NCI-H748 (cell line): ENCODE measurements at regions not wholly inside any gene's neighbourhood (a gene's known extent, or its start where the extent isn't known, plus 50 kb on each side); places are given as distances from the start of the nearest gene placed in this dataset.
A peak's percentile ranks its signal among the peaks of the same experiment; 100 is the strongest.

Source experiments
- DNase-seq: peaks from one replicate; lab custom pipeline; 2025; ENCODE audit not compliant: unreplicated experiment; lab: John Stamatoyannopoulos, UW

GRCh38 chr2:16466133-16466820 is 199.4 kb downstream of the CYRIA start:
- no peak for DNase-seq

DNA sequence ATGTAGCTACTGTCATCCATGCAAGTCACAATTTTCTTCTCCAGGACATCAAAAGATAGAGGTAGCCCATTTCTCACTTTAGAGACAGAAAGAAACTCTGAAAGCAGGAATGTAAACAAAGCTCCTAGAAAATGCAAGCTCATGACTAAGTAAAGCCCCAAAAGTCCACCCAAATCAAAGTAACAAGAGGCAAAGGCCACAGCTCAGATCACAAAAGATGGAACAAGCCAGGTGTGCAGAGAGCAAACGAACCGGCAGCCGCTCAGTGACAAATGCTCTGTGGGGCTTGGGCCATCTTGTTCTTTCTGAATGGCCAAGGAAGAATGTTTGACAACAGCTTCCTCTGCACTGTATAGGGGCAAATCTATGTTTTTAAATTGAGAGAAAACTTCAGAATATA is 201.0 kb downstream of the CYRIA start:
- no peak for DNase-seq

DNA sequence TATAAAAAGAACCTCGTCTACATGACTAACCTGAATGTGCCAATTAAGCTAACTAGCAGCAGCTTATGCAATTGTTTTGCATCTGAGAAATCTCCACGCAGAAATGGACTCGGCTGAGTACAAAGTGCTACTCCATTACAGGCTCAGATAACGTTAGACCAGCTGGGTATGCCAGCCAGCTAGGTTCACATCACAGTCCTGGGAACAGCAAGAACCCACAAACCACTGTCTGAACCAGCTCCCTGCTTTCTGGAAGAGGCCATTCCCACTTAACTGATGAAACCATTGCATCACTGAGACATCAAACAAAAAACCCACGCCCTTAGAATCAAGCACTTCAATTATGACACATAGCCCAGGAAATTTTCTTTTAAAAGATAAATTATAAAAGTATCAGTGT is 202.7 kb downstream of the CYRIA start:
- DNase-seq = no peak

DNA sequence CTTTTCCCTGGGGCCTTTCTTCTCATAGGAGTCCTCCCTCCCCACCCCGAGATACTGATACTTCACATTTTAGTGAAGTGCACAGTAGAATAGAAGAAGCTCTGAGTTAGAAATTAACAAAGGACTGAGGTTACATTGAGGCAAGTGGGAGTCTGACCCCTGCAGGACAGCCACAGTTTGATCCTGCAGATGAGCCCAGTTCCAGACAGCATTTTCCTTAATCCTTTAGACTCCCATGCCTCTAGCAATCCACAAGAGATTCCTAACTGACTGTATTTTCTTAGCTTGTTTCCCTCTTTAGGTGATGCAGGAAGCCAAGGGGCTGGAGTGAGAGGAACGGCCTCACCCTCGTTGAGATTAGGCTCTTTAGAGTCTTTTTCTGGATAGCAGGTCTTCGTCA is 204.0 kb downstream of the CYRIA start:
- no peak for DNase-seq

DNA sequence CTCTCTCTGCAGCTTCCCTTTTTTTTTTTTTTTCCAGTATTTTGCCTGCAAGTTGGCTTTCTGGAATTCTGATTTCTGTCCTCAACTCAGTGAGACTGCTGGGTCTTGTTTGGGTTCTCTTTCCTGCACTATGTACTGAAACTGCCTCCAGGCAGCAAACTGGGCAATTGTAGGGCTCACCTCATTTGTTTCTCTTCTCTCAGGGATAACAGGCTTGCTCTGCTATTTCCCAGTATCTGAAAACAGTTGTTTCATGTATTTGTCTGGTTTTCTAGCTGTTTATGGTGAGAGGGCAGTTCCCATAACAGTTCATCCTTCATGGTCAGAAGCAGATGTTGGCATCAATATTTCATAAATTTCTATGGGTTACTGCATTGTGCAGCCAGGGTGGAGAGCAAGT is 206.0 kb downstream of the CYRIA start:
- no peak for DNase-seq

DNA sequence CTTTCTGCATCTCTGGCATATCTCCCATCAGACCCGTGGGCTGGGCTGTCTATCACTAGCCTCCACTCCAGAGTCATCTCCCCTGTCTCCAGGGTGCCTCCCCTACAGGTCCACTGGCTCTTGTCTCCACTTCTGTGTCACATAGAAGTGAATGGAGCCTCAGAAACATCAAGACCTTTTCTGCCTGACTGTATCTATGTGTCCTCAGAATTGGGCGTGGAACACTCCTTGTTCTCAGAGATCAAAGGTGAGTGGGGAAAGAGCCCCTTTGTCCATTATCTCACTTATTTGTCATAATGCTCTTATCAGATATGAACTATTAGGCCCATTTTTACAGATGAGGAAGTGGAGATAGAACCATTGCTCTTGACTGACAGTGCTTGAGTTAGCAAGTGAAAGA is 211.0 kb downstream of the CYRIA start:
- no peak for DNase-seq

DNA sequence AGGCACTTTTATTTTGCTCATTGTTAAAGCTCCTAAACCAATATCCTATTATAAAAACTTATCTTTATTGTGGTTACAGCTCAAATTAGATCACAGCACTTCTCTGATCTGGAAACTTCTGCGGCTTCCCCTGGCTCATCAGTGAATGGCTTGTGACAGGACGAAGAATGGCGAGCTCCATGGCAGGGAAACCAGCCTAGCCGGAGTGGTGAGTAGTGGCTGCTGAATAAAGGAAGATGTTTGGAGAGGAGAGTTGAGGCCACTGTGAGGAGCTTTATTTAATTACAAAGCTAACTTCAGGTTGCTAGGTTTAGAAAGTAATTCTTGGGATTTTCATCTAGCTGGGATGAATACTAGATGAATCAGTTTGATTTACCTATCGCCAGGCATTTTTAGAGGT is 213.5 kb downstream of the CYRIA start:
- no peak for DNase-seq

DNA sequence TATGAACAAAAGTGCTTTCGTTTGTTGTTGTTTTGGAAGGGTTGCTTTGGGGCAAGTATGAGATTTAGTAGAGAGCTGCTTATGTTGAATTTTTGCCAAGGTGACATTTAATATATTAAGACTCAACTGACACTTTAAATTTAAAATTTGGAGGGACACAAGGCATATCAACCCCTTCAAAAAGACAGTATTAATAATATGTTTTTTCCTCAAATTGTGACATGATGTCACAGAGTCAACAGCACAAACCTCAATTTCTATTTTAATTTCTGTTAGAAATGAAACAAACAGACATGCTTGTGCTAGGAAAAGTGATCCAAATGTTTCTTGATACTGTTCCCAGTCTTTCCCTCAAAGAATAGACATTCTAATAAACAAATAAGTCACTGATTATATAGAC is 218.9 kb downstream of the CYRIA start:
- DNase-seq = no peak

GRCh38 chr2:16442971-16443370 is 222.7 kb downstream of the CYRIA start:
- peak; percentile 8 for DNase-seq

DNA sequence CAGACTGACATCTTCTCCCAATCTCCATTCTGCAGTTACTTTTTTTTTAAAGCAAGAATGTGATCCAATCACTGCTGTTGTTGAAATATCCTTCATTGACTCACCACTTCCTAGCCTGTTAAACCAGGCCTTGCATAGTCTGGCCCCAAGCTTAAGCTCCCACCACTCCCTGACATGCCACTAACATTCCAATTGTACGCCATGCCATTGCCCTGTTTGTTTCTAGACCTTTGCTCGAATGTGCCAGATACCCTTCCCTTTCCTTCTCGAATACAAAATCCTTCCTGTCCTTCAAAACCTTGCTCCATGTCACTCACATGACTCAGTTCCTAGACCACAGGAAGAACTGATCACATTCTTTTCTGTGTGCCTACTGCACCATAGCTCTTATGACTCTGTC is 224.2 kb downstream of the CYRIA start:
- DNase-seq = no peak

GRCh38 chr2:16440898-16441297 is 224.7 kb downstream of the CYRIA start:
- DNase-seq = no peak

GRCh38 chr2:16438613-16439321 is 226.9 kb downstream of the CYRIA start:
- no peak for DNase-seq

GRCh38 chr2:16437189-16437588 is 228.4 kb downstream of the CYRIA start:
- DNase-seq = no peak

DNA sequence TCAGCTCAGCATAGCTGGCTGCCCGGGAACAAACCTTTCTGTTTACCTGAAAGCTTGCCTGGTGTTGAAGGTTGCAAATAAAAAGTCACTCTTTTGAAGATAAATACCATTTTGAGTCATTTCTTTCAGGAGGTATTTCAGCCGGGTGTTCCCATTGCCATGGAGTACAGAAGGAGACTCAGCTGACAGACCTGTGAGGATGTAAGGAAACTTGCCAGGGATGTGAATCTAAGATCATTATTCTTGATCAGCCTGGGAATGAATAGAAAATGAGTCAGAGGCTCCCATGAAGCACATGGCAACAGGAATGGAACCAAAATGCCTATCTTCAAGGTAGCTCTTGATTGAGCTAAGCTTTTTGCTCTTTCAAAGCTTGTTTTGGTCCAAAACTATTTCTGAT is 231.2 kb downstream of the CYRIA start:
- DNase-seq = no peak

DNA sequence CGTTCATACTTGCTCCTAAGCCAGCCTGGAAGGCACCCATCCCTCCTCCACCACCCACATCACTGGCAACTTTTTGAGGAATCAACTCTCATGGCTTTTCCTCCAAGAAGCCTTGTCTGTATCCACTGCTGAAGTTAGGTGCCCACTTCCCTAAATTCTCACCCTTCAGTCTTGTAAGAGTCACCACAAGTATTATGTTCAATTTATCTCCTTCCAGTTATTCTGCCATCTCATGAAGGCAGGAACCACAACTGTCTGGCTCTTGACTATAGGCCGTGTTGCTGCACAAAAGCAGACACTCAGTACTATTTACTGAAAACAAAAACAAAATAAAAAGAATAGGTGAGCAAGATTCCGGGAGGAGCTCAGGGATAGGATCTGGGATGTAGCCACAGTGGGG is 234.8 kb downstream of the CYRIA start:
- no peak for DNase-seq

DNA sequence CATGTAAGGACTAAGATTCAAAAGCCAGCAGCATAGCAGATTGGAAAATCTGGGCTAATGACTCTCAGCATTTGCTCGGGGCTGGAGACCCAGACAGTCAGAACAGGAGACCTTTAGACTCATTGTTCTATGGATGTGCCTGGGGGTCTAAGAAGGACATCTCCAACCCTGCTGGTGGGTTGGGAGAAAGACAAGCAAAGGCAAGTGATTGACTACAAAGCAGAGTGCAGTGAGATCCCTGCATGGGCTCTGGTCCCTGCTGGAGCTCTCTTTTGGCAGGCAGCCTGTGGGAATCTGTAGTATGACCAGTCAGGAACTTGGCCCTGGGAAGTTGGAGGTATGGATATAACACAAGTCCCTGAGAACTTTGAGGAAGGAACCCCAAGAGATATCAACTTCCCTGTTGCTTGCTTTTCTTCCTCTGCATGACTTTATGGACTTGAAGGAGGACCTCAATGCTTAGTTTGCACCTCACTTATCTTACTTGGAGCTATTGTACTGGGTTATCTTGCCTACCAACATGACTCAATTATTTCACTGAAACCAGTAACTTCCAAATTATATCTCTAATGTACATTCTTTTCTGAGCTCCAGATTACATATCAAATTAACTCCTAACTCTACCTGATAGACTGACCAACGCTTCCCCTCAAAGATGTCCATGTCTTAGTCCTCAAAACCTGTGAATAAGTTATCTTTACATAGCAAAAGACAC is 236.0 kb downstream of the CYRIA start:
- DNase-seq = no peak

DNA sequence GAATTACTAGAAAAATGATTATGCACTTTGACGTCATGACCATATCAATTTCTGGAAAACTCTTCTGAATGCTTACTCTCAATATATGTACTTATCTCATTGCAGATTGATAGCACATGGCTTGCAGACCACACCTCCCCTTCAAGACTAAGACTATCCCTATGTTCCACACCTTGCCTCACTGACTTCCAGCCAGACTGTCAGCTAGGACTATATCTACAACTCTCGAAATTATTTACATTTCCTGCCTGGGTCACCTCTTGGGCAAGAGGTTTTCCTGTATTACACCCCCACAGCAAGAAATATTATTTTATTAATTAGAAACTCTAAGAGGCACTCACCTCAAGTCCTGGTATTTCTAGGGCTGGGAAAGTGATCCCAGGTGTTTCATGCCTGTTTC is 236.6 kb downstream of the CYRIA start:
- no peak for DNase-seq

- peak; percentile 40 for DNase-seq
Observed at GRCh38 chr2:16425462-16426336, 239.9 kb downstream of the CYRIA start.

DNA sequence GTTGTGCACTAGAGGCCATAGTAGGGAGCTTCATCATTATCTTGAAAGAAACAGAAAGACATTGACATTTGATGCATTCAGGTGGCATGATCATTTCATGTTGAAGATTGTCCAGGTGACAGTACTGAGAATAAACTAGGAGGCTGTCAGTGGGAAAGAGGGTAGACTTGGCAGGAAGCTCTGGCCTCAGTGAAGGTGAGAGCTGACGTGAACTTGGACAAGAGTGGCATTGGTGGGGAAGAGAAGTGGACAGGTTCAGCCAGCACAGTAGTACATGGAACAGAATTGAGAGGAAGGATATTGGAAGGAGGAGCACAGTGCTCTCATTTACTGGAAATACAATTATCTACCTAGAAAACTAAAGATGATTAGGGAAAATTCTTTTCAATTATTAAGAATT is 245.2 kb downstream of the CYRIA start:
- DNase-seq = no peak

DNA sequence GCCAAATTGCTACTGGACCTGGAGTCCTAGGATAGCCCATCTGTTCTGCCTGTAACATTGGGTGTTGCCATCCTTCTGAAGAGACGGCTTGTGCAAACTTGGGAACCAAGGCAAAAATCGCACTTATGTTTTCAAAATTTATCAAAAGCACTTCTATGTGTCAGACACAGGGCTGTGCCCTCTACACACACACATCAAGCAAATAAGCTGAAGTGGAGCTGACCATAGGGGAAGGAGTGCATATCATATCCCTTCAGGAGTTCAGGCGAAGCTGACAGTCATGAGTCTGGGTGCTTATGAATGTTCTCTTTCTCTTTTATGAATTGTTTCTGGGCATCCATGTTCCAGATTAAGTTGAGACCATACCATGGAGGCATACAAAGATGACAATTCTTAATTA is 247.9 kb downstream of the CYRIA start:
- DNase-seq = no peak

DNA sequence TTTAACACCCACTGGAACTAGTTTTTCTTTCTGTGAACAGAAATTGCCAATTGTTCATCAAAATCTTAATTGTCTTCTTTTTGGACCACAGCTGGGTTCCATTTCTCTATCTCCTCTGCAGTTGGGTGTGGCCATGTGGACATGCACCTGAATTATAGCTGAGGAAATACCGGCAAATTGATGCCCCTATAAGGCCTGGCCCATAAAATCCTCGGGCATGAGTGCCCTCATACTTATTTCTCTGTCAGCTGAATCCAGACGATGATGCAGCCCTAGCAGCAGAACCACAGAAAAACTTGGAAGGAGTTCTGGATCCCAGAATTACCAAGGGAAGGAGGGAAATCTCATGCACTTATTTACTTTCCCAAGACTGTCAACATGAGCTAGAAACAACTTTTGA is 249.0 kb downstream of the CYRIA start:
- no peak for DNase-seq
